Eye (tissue), 1 donor: ENCODE measurements at regions not wholly inside any gene's neighbourhood (a gene's known extent, or its start where the extent isn't known, plus 50 kb on each side); places are given as distances from the start of the nearest gene placed in this dataset.
A peak's percentile ranks its signal among the peaks of the same experiment; 100 is the strongest.

ENCODE experiments used
- DNase-seq: peaks from one replicate; pipeline ENCODE4 v3.0.0-alpha.2; 2015

- DNase-seq: no peak
Observed at GRCh38 chr22:19625331-19626041, 88.8 kb upstream of the SEPTIN5 start.

GRCh38 chr22:19626042-19626587 lies 88.2 kb upstream of the SEPTIN5 start:
- peak; percentile 57 for DNase-seq

DNA sequence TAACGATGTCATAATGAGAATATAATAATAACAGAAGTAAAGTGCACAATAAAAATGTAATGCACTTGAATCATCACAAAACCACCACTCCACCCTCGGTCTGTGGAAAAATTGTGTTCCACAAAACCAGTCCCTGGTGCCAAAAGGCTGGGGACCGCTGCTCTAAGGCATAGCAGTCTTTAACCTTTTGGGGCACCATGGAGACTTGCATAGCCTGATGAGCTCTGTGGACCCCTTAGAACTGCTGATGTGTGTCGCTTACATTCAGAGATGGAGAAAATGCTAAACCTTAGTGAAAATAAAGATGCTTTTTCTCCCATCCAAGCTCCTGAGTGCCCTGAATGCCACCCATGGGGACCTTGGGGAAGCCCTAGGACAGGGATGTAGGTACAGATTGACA lies 87.6 kb upstream of the SEPTIN5 start:
- no peak for DNase-seq

DNA sequence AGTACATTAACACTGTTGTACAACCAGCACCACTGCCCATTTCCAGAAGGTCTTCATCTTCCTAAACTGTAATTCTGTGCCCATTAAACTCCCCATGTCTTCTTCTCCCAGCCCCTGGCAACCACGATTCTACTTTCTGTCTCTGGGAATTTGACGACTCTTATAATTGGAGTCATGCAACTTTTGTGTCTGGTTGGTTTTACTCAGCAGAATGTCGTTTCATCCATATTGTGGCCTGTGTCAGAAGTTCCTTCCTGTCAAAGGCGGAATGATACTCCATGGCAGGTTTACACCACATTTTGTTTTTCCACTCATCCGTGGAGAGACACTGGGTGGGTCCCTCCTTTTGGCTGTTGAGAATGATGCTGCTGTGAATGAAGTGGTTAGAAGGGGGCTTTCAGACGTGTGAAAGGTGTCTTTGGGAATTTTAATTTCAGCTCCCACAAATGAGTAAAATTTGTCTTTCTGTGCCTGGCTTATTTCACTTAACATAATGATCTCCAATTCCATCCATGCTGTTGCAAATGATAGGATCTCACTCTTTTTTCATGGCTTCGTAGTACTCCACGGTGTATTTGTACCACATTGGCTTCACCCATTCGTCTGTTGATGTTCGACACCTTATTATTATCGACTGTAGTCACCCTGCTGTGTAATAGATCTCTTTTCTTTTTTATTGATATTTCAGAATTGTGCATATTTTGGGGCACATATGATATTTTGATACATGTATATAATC lies 86.1 kb upstream of the SEPTIN5 start:
- DNase-seq: no peak

GRCh38 chr22:19629331-19629719 lies 85.0 kb upstream of the SEPTIN5 start:
- DNase-seq: no peak

GRCh38 chr22:19629720-19630419 lies 84.4 kb upstream of the SEPTIN5 start:
- DNase-seq: peak; percentile 96

GRCh38 chr22:19630614-19631013 lies 83.7 kb upstream of the SEPTIN5 start:
- DNase-seq: no peak

DNA sequence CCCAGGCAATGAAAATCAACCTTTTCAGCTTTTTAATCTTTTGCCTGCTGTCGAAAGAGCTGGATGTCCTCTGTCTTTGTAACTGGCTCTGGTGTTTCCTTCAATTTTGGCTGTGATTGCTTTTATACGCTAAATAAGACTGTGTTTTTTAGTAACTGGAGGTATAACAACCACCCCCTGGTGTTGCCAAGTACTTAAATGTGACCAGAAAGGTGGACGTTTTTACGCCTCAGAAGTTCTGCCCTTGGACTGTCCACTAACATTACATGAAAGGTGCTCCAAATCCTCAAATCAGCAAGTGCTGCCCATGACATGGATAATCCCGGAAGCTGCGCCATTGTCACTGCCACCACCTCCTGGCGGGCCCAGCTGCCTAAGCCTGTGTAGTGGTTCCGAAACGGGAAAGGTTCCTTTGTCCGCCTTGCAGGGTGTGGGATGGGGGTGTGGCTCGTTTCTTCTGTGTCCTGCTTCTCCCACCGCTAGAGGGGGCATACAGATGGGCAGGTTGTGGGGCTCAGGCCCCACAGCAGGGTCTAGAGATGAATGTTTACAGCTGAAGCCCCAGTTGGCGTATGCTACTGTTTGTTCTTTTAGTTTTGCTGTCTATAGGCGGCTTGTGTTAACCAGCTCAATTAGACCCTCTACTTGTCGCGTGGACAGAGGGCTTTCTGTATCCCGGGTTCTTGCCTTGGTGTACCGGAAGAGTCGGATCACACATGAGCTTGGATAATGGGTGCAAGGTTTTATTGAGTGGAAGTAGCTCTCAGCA lies 82.2 kb upstream of the SEPTIN5 start:
- peak; percentile 69 for DNase-seq

DNA sequence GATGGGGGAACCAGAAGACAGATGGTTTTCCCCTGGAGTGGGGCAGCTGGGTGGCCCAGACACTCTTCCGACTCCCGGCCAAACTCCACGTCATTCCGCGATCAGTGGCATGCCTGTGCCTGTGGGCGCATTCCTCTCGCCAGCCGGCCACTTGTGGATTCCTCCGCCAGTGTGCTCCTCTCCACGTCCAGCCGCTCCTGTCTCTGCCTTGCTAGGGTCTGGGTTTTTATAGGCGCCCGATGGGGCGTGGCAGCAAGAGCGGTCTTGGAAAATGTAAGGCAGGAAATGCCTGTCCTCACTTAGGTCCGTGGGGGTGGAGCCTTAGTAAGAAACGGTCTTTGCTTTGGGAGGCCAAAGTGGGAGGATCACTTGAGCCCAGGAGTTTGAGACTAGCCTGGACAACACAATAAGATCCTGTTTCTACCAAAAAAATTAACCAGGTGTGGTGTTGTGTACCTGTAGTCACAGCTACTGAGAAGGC lies 81.6 kb upstream of the SEPTIN5 start:
- DNase-seq: no peak

DNA sequence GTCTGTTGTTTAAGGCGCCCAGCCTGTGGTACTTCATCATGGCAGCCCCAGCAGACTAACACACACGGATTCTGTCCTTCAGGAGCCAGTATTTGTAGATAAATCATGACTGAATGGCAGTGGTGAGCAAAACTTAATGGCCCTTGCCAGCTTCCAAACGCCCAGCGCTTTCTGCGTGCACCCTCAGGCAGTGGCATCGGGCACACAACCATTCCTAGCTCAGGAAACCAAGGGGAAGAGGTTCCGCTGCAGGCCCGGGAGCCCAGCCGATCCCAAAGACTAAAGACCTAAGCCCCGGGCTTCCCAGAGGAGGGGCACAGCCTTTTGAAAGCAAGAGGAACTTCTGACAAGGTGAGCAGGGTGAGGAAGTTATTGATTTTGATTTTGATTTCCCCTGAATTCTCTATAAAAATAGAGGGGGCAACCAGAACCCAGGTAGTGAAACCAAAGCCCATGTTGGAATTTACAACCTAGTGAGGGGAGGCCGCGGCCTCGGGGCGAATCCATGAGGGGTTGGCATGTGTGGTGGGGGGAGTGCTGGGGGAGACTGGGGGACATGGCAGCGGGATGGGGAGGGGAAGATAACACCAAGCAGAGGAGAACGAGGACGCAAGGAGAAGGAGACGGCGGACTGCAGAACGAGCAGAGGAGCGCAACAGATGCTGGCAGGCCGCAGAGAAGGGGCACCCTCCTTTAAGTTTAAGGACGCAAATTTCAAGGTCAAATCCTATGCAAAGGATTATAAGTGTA lies 79.9 kb upstream of the SEPTIN5 start:
- no peak for DNase-seq

GRCh38 chr22:19635644-19636043 lies 78.7 kb upstream of the SEPTIN5 start:
- DNase-seq: no peak

DNA sequence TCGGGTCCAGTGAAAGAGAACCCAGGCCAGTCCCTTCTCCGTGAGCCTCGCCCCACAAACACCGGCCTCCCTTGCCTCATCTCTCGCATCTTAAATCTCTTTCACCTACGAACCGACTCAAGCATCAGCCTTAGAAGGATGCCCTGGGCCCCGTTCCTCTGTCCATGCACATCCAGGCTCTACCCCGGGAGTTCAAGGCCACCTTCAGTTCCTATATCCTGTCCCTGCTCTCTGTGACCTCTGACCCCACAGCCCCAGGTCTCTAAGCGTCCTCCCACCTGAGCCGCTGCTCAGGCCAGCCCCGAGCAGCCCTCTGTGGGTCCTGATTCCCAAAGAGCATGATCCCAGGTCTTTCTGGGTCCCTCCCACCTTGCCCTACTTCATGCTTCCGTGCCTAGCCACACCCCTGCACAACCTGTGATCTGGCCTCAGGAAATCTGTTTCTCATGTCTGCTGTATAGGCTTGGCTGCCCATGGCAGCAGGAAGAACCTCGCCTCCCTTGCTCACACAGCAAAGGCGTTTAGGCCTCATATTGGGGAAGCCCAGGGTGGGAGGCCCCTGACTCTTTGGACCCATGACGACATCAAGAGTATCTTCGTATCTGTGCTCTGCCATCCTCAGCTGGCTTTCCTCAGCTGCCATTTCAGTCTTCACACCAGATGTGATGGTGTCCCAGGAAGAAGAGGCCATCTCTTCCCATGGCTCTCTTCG lies 77.5 kb upstream of the SEPTIN5 start:
- no peak for DNase-seq

- DNase-seq: no peak
Observed at GRCh38 chr22:19637408-19638281, 76.7 kb upstream of the SEPTIN5 start.

DNA sequence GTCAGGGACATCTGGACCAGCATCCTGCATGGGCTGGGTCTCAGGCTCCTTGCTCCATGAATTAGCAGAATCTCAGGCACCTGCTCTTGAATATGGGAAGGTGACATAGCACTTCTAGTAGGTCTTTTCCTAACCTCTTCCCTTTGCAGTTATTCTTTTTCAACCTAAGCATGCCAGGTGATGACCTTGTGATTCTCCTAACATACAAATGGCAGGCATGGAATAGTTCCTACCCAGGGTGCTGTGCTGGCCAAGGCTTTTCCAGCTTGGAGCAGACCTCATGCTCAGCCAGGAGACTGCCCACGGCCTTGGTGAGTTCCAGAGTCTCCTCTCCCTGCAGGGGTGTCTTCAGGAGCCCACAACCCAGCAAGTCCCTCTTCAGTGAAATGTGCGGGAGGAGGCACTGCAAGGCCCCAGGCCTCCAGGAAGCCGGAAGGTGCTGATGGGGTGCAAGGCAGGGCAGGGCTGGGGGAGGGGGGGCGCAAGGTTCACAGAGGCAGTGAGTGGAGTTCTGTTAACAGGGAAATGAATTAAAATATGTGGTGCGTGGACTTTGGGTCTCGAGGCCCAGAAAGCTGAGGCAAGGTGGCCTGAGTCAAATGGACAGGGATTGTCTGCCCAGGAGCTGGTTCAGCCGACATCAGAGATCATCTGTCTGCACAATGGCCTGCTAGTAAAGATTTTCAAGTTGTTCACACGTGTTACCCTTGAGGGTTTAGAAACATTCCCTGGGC lies 75.9 kb upstream of the SEPTIN5 start:
- DNase-seq: no peak

DNA sequence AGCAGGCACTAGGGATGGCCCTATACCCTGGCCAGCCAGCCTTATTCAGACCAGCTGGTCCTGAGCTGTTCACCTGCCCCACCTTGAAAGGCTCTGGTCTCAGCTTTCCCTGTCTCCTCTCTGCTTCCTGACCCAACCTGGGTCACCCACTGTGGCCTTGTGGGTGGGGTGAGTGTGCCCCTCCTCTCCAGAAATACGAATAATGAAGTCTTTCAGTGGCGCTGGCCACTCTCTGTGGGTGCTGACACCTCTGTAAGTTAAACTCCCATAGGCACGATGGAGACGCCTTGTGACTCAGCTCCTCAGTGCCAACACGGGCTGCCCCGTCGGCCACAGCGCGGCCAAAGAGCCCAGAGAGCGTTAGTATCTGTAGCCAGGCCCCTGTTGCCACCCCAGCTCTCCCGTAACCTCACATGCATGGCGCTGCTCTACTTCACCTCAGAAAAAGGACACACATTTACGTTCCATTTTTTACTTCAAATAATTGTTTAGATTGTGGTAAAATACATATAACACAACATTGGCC lies 74.6 kb upstream of the SEPTIN5 start:
- no peak for DNase-seq

DNA sequence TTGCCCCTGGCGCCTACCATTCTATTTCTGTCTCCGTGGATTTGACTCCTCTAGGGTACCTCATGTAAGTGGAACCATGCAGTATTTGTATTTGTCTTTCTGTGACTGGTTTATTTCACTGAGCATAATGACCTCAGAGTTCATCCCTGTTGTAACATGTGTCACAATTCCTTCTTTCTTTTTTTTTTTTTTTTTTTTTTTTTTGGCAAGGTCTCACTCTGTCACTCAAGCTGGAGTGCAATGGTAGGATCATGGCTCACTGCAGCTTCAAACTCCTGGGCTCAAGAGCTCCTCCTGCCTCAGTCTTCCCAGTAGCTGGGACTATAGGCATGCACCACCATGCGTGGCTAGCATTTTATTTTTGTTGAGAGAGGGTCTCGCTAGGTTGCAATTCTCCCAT lies 74.0 kb upstream of the SEPTIN5 start:
- DNase-seq: no peak

GRCh38 chr22:19641254-19641982 lies 72.9 kb upstream of the SEPTIN5 start:
- peak; percentile 75 for DNase-seq

- DNase-seq: no peak
Observed at GRCh38 chr22:19641983-19642451, 72.3 kb upstream of the SEPTIN5 start.
